Ectodermal cell (in vitro differentiated cells): ENCODE measurements at regions not wholly inside any gene's neighbourhood (a gene's known extent, or its start where the extent isn't known, plus 50 kb on each side); places are given as distances from the start of the nearest gene placed in this dataset.
"Not testable (repeated sequence)": the region's sequence is repeated elsewhere in the genome, so short reads cannot be mapped to it uniquely, and the experiment has no call there.

Source experiments
- H3K27ac ChIP-seq: 2 replicates; pipeline ENCODE4 v1.7.0; 2013; ENCODE audit warnings: mild to moderate bottlenecking, low read depth, low read length; ENCODE audit not compliant: insufficient read depth, poor library complexity, severe bottlenecking
- H3K27me3 ChIP-seq: 2 replicates; pipeline ENCODE4 v1.7.0; 2013; ENCODE audit warnings: mild to moderate bottlenecking, low read length; ENCODE audit not compliant: insufficient read depth, control insufficient read depth, poor library complexity, severe bottlenecking
- H3K36me3 ChIP-seq: one replicate; pipeline ENCODE4 v1.7.0; 2013; ENCODE audit warnings: low read length; ENCODE audit not compliant: control insufficient read depth, insufficient read depth
- H3K4me1 ChIP-seq: one replicate; pipeline ENCODE4 v1.7.0; 2013; ENCODE audit warnings: low read length; ENCODE audit not compliant: control insufficient read depth, insufficient read depth
- H3K4me3 ChIP-seq: 2 replicates; pipeline ENCODE4 v1.7.0; 2013; ENCODE audit warnings: low read depth, low read length, control low read depth; ENCODE audit not compliant: insufficient read depth
- H3K9me3 ChIP-seq: 2 replicates; pipeline ENCODE4 v1.7.0; 2013; ENCODE audit warnings: mild to moderate bottlenecking, low read length, moderate library complexity; ENCODE audit not compliant: control insufficient read depth
- WGBS, 2 experiments: methylation state at CpG; one replicate each; pipeline ENCODE4 v1.1.7; 2013; ENCODE audit warnings: missing lambda C conversion rate in 2 of 2; 5-methylcytosine and 5-hydroxymethylcytosine counted together

DNA sequence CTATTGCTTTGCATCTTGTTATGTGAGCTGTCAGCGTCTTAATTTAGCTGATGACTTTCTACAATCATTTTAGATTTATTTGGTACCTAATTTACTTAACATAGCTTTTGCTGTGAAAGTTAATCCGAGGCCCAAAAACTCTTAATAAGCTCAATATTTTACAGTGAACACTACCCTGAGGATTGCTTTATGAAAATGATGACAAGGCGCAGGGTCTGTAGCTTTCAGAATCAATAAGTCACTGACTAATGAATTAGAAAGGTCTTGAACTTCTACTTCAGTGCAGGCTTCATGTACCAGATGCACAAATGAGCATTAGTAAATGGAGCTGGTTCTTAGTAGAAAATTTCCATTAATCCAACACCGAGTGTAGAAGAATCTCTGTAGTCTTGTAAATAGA lies 81.4 kb upstream of the ZNF366 start:
- Histone ChIP-seq H3K27ac (no peak overlapping the region), H3K27me3 (no peaks in the 10 kb centered on the region), H3K36me3 (no peaks in the 10 kb centered on the region), H3K4me3 (no peak overlapping the region), H3K9me3 (no peaks in the 10 kb centered on the region), H3K4me1 (peaks cover 6% of the 10 kb centered on the region)
- 94 to 100% methylated on average over 1 to 3 of the region's 4 CpGs for WGBS, 2 experiments

DNA sequence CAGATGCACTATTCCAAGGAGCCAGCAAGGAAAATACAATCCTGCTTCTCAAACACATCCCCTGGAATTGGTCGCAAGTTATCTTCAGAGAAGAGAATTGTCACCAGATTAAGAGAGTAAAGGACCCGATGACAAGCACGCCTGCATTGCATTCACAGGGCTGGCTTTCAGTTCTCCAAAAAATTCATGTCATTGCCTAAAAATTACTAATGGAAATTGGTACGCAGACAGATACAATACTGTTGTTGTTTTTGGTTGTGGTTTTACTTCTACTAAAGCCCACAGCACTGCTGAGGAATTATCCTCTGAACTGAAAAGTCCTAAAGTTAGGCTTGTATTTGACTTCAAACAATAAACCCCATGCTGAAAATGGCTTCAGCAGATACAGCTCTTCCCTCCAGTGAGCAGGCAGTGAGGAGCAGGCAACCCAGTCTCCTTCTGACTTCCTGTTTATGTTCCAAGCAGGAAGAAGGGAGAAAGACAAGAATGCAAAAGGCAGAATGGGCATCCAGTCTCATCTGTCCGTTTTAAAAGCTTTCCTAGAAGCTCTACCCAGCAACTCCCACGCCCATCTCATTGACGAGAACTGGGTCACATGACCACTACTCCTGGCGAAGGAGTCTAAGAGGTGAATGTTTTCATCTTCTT lies 80.6 kb upstream of the ZNF366 start:
- 88 to 89% methylated on average over 8 of the region's 8 CpGs for WGBS, 2 experiments
- Histone ChIP-seq H3K27ac (no peak overlapping the region), H3K4me3 (no peak overlapping the region)

DNA sequence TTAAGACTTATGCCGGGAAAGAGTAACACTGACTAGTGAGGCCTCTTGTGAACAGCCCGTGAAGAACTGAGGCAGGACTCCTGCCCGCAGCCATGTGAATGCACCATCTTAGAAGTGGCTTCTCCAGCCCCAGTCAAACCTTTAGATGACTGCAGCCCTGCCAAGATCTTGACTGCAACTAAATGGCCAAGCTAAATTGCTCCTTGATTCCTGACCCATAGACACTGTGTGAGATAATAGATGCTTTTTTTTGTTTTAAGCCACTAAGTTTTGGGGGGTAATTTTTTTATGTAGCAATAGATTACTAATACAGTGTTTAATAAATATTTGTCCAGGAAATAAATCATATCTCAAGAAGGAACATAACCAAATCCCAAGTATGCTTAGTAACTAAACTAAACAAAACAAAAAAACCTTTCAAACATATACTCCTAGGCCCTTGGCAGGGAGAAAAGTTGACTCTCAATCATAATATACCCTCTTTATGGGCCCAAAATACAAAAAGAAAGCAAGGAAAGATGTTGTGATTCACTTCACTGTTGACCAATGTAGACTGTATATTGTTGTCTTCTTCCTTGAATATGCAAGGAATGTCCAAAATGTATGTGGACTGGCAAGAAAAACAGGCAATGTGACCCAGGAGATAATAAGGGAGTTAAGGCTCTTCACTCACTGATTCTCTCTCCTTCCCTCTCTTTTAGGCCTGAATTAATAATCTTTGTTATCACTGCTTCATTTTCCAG lies 79.7 kb upstream of the ZNF366 start:
- Histone ChIP-seq H3K4me3 (no peak overlapping the region), H3K36me3 (no peaks in the 10 kb centered on the region), H3K9me3 (no peaks in the 10 kb centered on the region), H3K4me1 (peaks cover 6% of the 10 kb centered on the region), H3K27ac (no peak overlapping the region), H3K27me3 (no peaks in the 10 kb centered on the region)
- WGBS, 2 experiments: 95 to 97% methylated on average over 3 of the region's 3 CpGs

More for the DNA sequence above, 80.6 kb upstream of the ZNF366 start:
- H3K9me3 ChIP-seq: no peaks in the 10 kb centered on the region
- H3K36me3 ChIP-seq: no peaks in the 10 kb centered on the region
- H3K4me1 ChIP-seq: peaks cover 6% of the 10 kb centered on the region
- no peaks in the 10 kb centered on the region for H3K27me3 ChIP-seq

DNA sequence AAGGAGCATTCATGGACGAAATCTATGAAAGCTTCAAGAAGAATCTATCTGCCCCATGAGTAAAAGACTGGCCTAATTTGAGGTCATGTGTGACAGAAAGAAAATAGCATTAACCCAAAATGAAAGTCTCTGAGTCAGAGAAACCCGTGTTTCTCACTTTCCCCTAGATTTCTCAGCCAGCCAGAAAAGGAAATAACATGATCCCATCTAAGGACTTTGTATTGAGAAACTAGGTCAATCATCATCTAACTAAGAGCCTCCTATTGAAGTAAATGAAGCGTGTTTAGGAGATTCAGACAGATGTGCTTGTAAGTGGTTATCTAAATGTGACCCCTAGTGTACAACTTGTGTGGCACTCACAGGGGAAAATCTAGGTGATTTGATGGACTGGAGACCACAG lies 77.3 kb upstream of the ZNF366 start:
- H3K27ac ChIP-seq: no peak overlapping the region
- no peak overlapping the region for H3K4me3 ChIP-seq
- no peaks in the 10 kb centered on the region for H3K9me3 ChIP-seq
- WGBS, 2 experiments: 89 to 92% methylated on average over 3 of the region's 3 CpGs
- no peaks in the 10 kb centered on the region for H3K36me3 ChIP-seq
- peaks cover 6% of the 10 kb centered on the region for H3K4me1 ChIP-seq
- no peaks in the 10 kb centered on the region for H3K27me3 ChIP-seq

DNA sequence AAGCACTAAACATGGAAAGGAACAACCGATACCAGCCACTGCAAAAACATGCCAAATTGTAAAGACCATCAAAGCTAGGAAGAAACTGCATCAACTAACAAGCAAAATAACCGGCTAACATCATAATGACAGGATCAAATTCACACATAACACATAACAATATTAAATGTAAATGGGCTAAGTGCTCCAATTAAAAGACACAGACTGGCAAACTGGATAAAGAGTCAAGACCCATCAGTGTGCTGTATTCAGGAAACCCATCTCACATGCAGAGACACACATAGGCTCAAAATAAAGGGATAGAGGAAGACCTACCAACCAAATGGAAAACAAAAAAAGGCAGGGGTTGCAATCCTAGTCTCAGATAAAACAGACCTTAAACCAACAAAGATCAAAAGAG lies 72.1 kb upstream of the ZNF366 start:
- WGBS, 2 experiments: 100% methylated on average over 1 to 2 of the region's 2 CpGs
- not testable (repeated sequence) for H3K36me3 ChIP-seq, H3K27ac ChIP-seq, H3K4me1 ChIP-seq, H3K4me3 ChIP-seq, H3K27me3 ChIP-seq, H3K9me3 ChIP-seq

DNA sequence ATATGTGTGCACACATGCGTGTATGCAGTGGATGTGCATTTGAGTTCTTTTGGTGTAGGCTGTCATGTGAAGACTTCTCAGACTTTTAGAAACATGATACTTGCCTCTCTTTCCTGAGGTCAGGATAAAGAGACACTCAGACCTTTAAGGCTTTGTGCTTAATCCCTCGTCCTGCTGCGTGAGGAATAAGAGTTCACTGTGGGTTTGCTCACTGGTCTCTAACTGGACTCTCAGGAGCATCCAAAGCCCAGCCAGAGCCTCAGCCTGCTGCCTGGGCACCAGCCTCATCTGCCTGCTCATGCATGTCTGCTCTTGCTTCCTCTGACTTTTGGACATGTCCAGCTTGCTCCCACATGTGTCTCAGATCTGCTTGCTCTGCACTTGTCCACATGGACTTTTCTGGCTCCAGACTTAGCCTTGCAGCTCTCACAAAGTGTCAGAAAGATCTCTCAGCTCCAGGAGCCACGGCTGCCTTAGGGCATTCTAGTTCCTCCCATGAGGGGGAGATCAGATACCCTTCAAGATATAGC lies 65.1 kb upstream of the ZNF366 start:
- Histone ChIP-seq H3K4me3 (no peak overlapping the region), H3K4me1 (peaks cover 3% of the 10 kb centered on the region), H3K36me3 (no peaks in the 10 kb centered on the region), H3K9me3 (no peaks in the 10 kb centered on the region), H3K27ac (no peak overlapping the region), H3K27me3 (no peaks in the 10 kb centered on the region)
- 78 to 90% methylated on average over 4 of the region's 4 CpGs for WGBS, 2 experiments

DNA sequence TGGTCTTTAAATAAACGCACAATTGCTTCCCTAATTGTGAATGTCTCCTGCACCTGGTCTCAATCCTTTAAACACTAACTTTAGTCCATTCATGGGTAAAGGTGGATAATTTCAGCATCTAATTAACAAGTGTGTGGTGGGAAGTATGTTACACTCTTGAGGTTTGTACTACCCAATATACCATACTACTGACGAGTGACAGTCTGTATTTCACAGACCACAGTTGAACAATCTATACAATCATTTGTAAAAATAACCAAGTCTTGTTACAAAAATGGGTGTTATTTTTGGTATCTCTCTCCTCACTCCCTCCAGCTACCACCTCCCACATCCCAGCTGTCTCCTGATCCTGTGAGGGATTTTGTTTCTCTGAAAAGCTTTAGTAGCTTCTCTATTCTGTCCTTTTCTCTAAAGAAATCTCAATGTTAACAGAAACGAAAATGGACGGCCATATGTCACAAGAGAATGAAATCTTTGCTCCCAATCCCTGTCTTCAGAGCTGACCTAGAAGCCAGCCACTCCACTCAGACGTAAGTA lies 62.3 kb upstream of the ZNF366 start:
- WGBS, 2 experiments: 84 to 85% methylated on average over 4 to 5 of the region's 5 CpGs
- Histone ChIP-seq H3K4me1 (peaks cover 3% of the 10 kb centered on the region), H3K36me3 (no peaks in the 10 kb centered on the region), H3K27ac (no peak overlapping the region), H3K9me3 (no peaks in the 10 kb centered on the region), H3K4me3 (no peak overlapping the region), H3K27me3 (no peaks in the 10 kb centered on the region)

DNA sequence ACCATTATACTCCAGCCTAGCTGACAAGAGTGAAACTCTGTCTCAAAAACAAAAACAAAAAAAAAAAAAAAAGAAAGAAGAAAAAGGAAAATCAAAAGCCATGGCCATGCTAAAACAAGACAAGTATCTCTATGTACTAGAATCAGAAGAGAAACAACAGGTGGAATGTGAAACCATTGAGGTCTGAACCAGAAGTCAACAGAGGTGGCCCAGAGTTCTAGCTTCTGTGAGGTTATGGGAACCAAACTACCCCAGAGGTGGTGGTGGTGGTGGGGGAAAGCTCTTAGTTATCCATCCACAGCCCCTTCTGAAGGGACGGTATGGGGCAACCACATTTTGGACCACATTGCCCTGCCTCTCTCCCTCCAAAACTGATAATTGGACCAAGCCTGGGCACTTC lies 59.5 kb upstream of the ZNF366 start:
- H3K9me3 ChIP-seq: no peaks in the 10 kb centered on the region
- WGBS, 2 experiments: 92 to 100% methylated on average over 1 of the region's 1 CpG
- H3K36me3 ChIP-seq: no peaks in the 10 kb centered on the region
- no peak overlapping the region for H3K4me3 ChIP-seq
- H3K4me1 ChIP-seq: no peaks in the 10 kb centered on the region
- H3K27me3 ChIP-seq: no peaks in the 10 kb centered on the region
- no peak overlapping the region for H3K27ac ChIP-seq

DNA sequence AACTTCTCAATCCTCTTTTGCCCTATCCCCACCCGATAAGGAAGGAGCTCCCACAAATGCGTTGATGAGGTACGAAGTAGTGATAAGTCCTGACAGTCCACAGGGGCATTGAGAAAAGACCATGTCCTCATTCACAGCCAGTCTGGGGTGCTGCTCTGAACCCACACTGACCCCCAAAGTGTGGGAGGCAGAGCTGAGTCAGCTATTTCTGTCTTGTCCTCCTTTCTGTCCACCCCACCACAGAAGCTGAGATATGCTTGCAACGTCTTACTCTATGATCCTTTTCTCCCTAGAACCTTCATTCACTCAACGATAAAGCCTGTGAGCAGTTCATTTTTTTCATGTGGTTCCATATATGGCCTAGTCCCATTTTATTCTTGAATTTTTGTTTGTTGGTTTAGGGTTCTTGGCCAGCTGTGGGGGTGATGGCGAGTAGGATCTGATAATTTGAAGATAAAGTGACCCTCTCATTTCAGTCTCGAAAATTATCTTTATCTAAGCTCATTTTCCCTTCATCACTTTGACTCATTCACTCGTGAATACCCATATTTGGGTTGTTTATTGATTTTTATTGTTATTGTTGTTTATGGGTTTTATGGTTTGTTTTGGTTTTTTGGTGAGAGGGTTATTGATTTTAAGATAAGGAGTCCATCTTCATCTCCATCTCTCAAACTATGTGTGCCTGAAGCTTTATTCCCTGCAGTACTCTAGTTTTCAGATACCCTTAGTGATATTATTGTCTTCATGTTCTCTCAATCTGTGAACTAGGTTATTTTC lies 58.5 kb upstream of the ZNF366 start:
- no peaks in the 10 kb centered on the region for H3K27me3 ChIP-seq
- WGBS, 2 experiments: 97% methylated on average over 5 to 6 of the region's 8 CpGs
- H3K9me3 ChIP-seq: no peaks in the 10 kb centered on the region
- no peaks in the 10 kb centered on the region for H3K36me3 ChIP-seq
- H3K4me3 ChIP-seq: no peak overlapping the region
- H3K27ac ChIP-seq: no peak overlapping the region
- no peaks in the 10 kb centered on the region for H3K4me1 ChIP-seq

DNA sequence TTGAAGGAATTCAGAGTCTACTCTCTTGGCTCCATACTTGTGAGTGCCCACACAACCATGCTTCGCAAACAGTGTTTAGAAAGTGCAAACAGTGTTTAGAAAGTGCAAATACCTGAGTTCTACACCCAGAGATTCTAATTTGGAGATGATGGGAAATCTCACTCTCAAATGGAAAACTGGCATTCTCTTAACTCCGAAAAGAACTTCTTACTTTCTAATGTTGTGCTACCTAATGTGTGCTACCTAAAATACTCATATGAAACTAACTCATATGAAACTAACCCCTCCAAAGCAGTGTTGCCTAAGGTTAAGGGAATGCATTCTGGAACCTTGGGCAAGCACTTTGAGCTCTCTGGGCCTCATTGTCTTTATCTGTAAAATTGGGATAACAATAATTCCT lies 55.5 kb upstream of the ZNF366 start:
- no peaks in the 10 kb centered on the region for H3K4me1 ChIP-seq
- H3K27ac ChIP-seq: no peak overlapping the region
- 92 to 100% methylated on average over 2 of the region's 2 CpGs for WGBS, 2 experiments
- no peak overlapping the region for H3K4me3 ChIP-seq
- H3K27me3 ChIP-seq: no peaks in the 10 kb centered on the region
- no peaks in the 10 kb centered on the region for H3K36me3 ChIP-seq
- H3K9me3 ChIP-seq: no peaks in the 10 kb centered on the region
